H1 (cell line): ENCODE measurements at regions not wholly inside any gene's neighbourhood (a gene's known extent, or its start where the extent isn't known, plus 50 kb on each side); places are given as distances from the start of the nearest gene placed in this dataset.

Experiments
- CTCF ChIA-PET: fragments of 300-600 bp; sonication (Branson Sonifier 250); formaldehyde crosslinking; loops from one replicate; lab custom pipeline; 2021; ENCODE audit not compliant: partially characterized antibody; lab: Charles Lee
- POLR2A ChIA-PET: fragments of 300-600 bp; sonication (Branson Sonifier 250); formaldehyde crosslinking; loops from one replicate; lab custom pipeline; 2021; ENCODE audit warnings: inconsistent platforms; ENCODE audit not compliant: partially characterized antibody; lab: Charles Lee
- DNase-seq, 2 experiments: peaks; one replicate each; pipeline versions ENCODE4 v3.0.0 to v3.0.0-alpha.2; 2010 to 2022; ENCODE audit warnings: low spot score in 2 of 2, low read depth in 1 of 2, mixed read lengths in 1 of 2
- FAIRE-seq: peaks from 2 replicates; lab custom pipeline; 2011; peaks lifted over from hg19 to GRCh38; lab: Jason Lieb, UNC
- H2AFZ ChIP-seq: 2 replicates; pipeline ENCODE4 v1.8.1; 2012; ENCODE audit warnings: low read length, inconsistent platforms
- H2AK5ac ChIP-seq: 2 replicates; pipeline ENCODE4 v1.6.1; 2013; ENCODE audit warnings: low read depth, low read length
- H2BK120ac ChIP-seq: replicated peaks from 2 replicates; pipeline ENCODE3; 2013; ENCODE audit warnings: low read depth, low read length, inconsistent platforms
- H2BK12ac ChIP-seq: 2 replicates; pipeline ENCODE4 v1.6.1; 2013; ENCODE audit warnings: low read depth, low read length
- H2BK15ac ChIP-seq: 2 replicates; pipeline ENCODE4 v1.6.1; 2013; ENCODE audit warnings: low read length
- H2BK20ac ChIP-seq: 2 replicates; pipeline ENCODE4 v1.6.1; 2013; ENCODE audit warnings: low read length
- H2BK5ac ChIP-seq: 2 replicates; pipeline ENCODE4 v1.6.1; 2013; ENCODE audit warnings: low read depth, low read length
- H3K14ac ChIP-seq: 2 replicates; pipeline ENCODE4 v1.6.1; 2013; ENCODE audit warnings: inconsistent platforms; ENCODE audit not compliant: insufficient read length
- H3K18ac ChIP-seq: 2 replicates; pipeline ENCODE4 v1.6.1; 2013; ENCODE audit warnings: low read length; ENCODE audit errors: extremely low read depth
- H3K23ac ChIP-seq: 2 replicates; pipeline ENCODE4 v1.6.1; 2013; ENCODE audit warnings: inconsistent platforms; ENCODE audit not compliant: insufficient read length
- H3K23me2 ChIP-seq: 2 replicates; pipeline ENCODE4 v1.6.1; 2013; ENCODE audit warnings: low read depth, low read length
- H3K27ac ChIP-seq: 2 replicates; pipeline ENCODE4 v1.6.1; 2011; ENCODE audit warnings: low read depth, low read length, inconsistent platforms
- H3K27me3 ChIP-seq, 4 experiments: replicated peaks in 1 of 4; 1 replicate in 1 of 4; 2 replicates in 3 of 4; pipeline versions ENCODE4 v1.6.1 to v1.8.1; 2011 to 2013; ENCODE audit warnings: low read length in 3 of 4, mild to moderate bottlenecking in 3 of 4, inconsistent platforms in 2 of 4, mixed read lengths in 2 of 4, moderate library complexity in 1 of 4; ENCODE audit not compliant: control insufficient read depth in 3 of 4, insufficient read depth in 3 of 4; ENCODE audit errors: extremely low read depth in 1 of 4
- H3K36me3 ChIP-seq, 4 experiments: 2 replicates each; pipeline versions ENCODE4 v1.6.1 to v1.8.1; 2011 to 2013; ENCODE audit warnings: mild to moderate bottlenecking in 4 of 4, low read length in 3 of 4, moderate library complexity in 2 of 4, control low read depth in 1 of 4, inconsistent platforms in 1 of 4; ENCODE audit not compliant: insufficient read depth in 4 of 4, control insufficient read depth in 2 of 4
- H3K4ac ChIP-seq: replicated peaks from 2 replicates; pipeline ENCODE3; 2013; ENCODE audit warnings: low read length, low read depth, mixed read lengths, inconsistent platforms; ENCODE audit not compliant: insufficient read length
- H3K4me1 ChIP-seq, 4 experiments: replicated peaks in 1 of 4; 1 replicate in 1 of 4; 2 replicates in 3 of 4; pipeline versions ENCODE4 v1.6.1 to v1.8.1; 2011 to 2013; ENCODE audit warnings: low read length in 3 of 4, inconsistent platforms in 2 of 4, mixed read lengths in 1 of 4; ENCODE audit not compliant: insufficient read depth in 4 of 4, control insufficient read depth in 3 of 4
- H3K4me2 ChIP-seq, 2 experiments: 2 replicates each; pipeline versions ENCODE4 v1.6.1 to v1.8.1; 2011 to 2013; ENCODE audit warnings: low read depth in 2 of 2, low read length in 2 of 2, control low read depth in 1 of 2, inconsistent platforms in 1 of 2, mild to moderate bottlenecking in 1 of 2; ENCODE audit not compliant: insufficient read depth in 1 of 2
- H3K4me3 ChIP-seq, 4 experiments: fragments of 200-600, 300-600 bp in 1 of 4; sonication (generic), shearing (Covaris generic), sonication (Bioruptor Twin) in 1 of 4; 2 replicates each; pipeline versions ENCODE4 v1.5.1 to v1.8.1; 2011 to 2016; ENCODE audit warnings: low read length in 4 of 4, low read depth in 3 of 4, control low read depth in 2 of 4, inconsistent platforms in 2 of 4, mild to moderate bottlenecking in 2 of 4, mixed read lengths in 1 of 4, moderate library complexity in 1 of 4; ENCODE audit not compliant: insufficient read depth in 2 of 4; ENCODE audit errors: extremely low read depth in 1 of 4
- H3K56ac ChIP-seq: replicated peaks from 2 replicates; pipeline ENCODE3; 2013; ENCODE audit warnings: low read depth, mild to moderate bottlenecking, mixed read lengths, low read length, inconsistent platforms; ENCODE audit not compliant: insufficient read length
- H3K79me1 ChIP-seq: 2 replicates; pipeline ENCODE4 v1.6.1; 2013; ENCODE audit warnings: low read depth, low read length, control low read depth
- H3K79me2 ChIP-seq, 2 experiments: 2 replicates each; pipeline versions ENCODE4 v1.6.1 to v1.8.1; 2012 to 2013; ENCODE audit warnings: low read length in 2 of 2, mild to moderate bottlenecking in 2 of 2, inconsistent platforms in 1 of 2; ENCODE audit not compliant: insufficient read depth in 2 of 2, control insufficient read depth in 1 of 2
- H3K9ac ChIP-seq, 4 experiments: replicated peaks in 1 of 4; 1 replicate in 1 of 4; 2 replicates in 3 of 4; pipeline versions ENCODE4 v1.6.1 to v1.8.1; 2011 to 2013; ENCODE audit warnings: low read depth in 3 of 4, low read length in 3 of 4, control low read depth in 2 of 4, mild to moderate bottlenecking in 2 of 4, moderate library complexity in 2 of 4, inconsistent platforms in 1 of 4; ENCODE audit errors: extremely low read depth in 1 of 4
- H3K9me3 ChIP-seq, 2 experiments: 2 replicates each; pipeline versions ENCODE4 v1.6.1 to v1.8.1; 2012 to 2013; ENCODE audit warnings: mild to moderate bottlenecking in 2 of 2, moderate library complexity in 2 of 2, control low read depth in 1 of 2, inconsistent platforms in 1 of 2, low read depth in 1 of 2, low read length in 1 of 2, mixed read lengths in 1 of 2; ENCODE audit not compliant: insufficient read depth in 2 of 2
- H4K20me1 ChIP-seq, 2 experiments: replicated peaks in 1 of 2; 2 replicates each; pipeline versions ENCODE3 to v1.8.1; 2011 to 2013; ENCODE audit warnings: inconsistent platforms in 2 of 2, low read length in 2 of 2, mild to moderate bottlenecking in 1 of 2; ENCODE audit not compliant: insufficient read depth in 2 of 2, control insufficient read depth in 1 of 2
- H4K5ac ChIP-seq: 2 replicates; pipeline ENCODE4 v1.6.1; 2013; ENCODE audit warnings: low read length, low read depth, mixed read lengths, inconsistent platforms; ENCODE audit not compliant: insufficient read length
- H4K8ac ChIP-seq: 2 replicates; pipeline ENCODE4 v1.8.0; 2013; ENCODE audit warnings: mild to moderate bottlenecking, moderate library complexity, low read length, inconsistent platforms; ENCODE audit not compliant: insufficient read depth; ENCODE audit errors: extremely low read depth
- H4K91ac ChIP-seq: replicated peaks from 2 replicates; pipeline ENCODE3; 2013; ENCODE audit warnings: low read length, mixed read lengths, inconsistent platforms; ENCODE audit not compliant: insufficient read length
- MAX ChIP-seq: IDR thresholded peaks from 2 replicates; pipeline ENCODE4 v1.6.1; 2012; ENCODE audit warnings: inconsistent platforms
- WGBS, 2 experiments: shearing (Covaris generic) in 1 of 2; methylation state at CpG; one replicate each; pipeline versions ENCODE4 v1.1.6 to v1.1.7; 2013 to 2015; ENCODE audit warnings: low lambda C conversion rate in 2 of 2, mixed read lengths in 2 of 2, inconsistent platforms in 1 of 2, low coverage in 1 of 2, missing lambda C conversion rate in 1 of 2; ENCODE audit not compliant: insufficient replicate concordance in 2 of 2, insufficient coverage in 1 of 2, insufficient read length in 1 of 2; ENCODE audit errors: extremely low coverage in 1 of 2, missing lambda C conversion rate in 1 of 2; 5-methylcytosine and 5-hydroxymethylcytosine counted together

GRCh38 chr6:166718516-166718915, 91.5 kb upstream of the RPS6KA2 start:
- CTCF ChIA-PET, result interaction anchor here (0.9 kb wide), 1 partner anchor 27 kb away, joined by 3 read pairs; no protein-coding TSS in a partner anchor
- Histone ChIP-seq H2BK120ac (no peak overlapping the region), H3K4ac (no peak overlapping the region), H3K4me3 (no peak overlapping the region), H4K5ac (no peak overlapping the region), H3K36me3 (no peaks in the 10 kb centered on the region), H4K8ac (no peak overlapping the region), H2AK5ac (no peak overlapping the region), H3K27ac (no peak overlapping the region), H3K18ac (no peak overlapping the region), H3K9me3 (no peaks in the 10 kb centered on the region), H3K23me2 (no peaks in the 10 kb centered on the region), H3K4me1 (no peaks in the 10 kb centered on the region; a peak in 1 of 7 replicates), H2BK5ac (no peak overlapping the region), H3K9ac (no peak overlapping the region), H2BK15ac (no peak overlapping the region), H4K91ac (no peak overlapping the region), H3K79me2 (no peaks in the 10 kb centered on the region), H3K27me3 (no peaks in the 10 kb centered on the region), H4K20me1 (no peaks in the 10 kb centered on the region), H2BK20ac (no peak overlapping the region), H3K14ac (no peak overlapping the region), H3K79me1 (0 out of 2 replicates have a peak, but pooled peaks cover 2% of the 10 kb centered on the region), H3K56ac (no peak overlapping the region), H3K23ac (no peak overlapping the region), H2BK12ac (no peak overlapping the region), H2AFZ (no peak overlapping the region), H3K4me2 (no peak overlapping the region)
- DNase-seq (no peak), FAIRE-seq (no peak)
- POLR2A ChIA-PET, result no interaction called here
- 87% methylated on average over 8 of the region's 8 CpGs; no CpG with 5 or more reads in 1 of the 2 experiments for WGBS, 2 experiments
- TF ChIP-seq MAX, result no peak
